A549 (cell line): ENCODE measurements at regions not wholly inside any gene's neighbourhood (a gene's known extent, or its start where the extent isn't known, plus 50 kb on each side); places are given as distances from the start of the nearest gene placed in this dataset.
A peak's percentile ranks its signal among the peaks of the same experiment; 100 is the strongest.

Experiments used
- ATAC-seq, 2 experiments: fragments of 200-7000 bp in 1 of 2; fragments of >200 bp in 1 of 2; cut with Nextera tagmentation in 1 of 2; cut with Tn5 transposase in 1 of 2; 3 replicates each; pipeline versions ENCODE4 v1.8.0 to v1.9.1; 2018 to 2020; ENCODE audit warnings: mild to moderate bottlenecking in 1 of 2, moderate library complexity in 1 of 2
- CTCF ChIA-PET: fragments of 300-600 bp; sonication (Branson Sonifier 250); formaldehyde crosslinking; extraction: SDS; loops from one replicate; lab custom pipeline; 2021; ENCODE audit warnings: antibody characterized with exemption, inconsistent platforms; lab: Yijun Ruan, JAX
- POLR2A ChIA-PET: fragments of 350-600 bp; formaldehyde crosslinking; extraction: SDS; loops from one replicate; lab custom pipeline; 2021; ENCODE audit warnings: antibody characterized with exemption, inconsistent platforms; lab: Yijun Ruan, JAX
- DNase-seq, 2 experiments: peaks; one replicate each; pipeline versions ENCODE4 v3.0.0 to v3.0.0-alpha.2; 2011 to 2016; ENCODE audit warnings: low read depth in 1 of 2, low spot score in 1 of 2
- FAIRE-seq: peaks from 2 replicates; lab custom pipeline; 2011; peaks lifted over from hg19 to GRCh38; lab: Jason Lieb, UNC
- H3K27ac ChIP-seq, 2 experiments: fragments of >200 bp; sonication (Bioruptor Twin); formaldehyde crosslinking; 3 replicates each; pipeline ENCODE4 v1.5.1; 2016 to 2017
- H3K4me1 ChIP-seq: fragments of >200 bp; sonication (Bioruptor Twin); formaldehyde crosslinking; 3 replicates; pipeline ENCODE4 v1.6.1; 2016
- H3K4me2 ChIP-seq: fragments of >200 bp; sonication (Bioruptor Twin); formaldehyde crosslinking; 3 replicates; pipeline ENCODE4 v1.6.1; 2016
- H3K4me3 ChIP-seq: fragments of >200 bp; sonication (Bioruptor Twin); formaldehyde crosslinking; 3 replicates; pipeline ENCODE4 v1.5.1; 2016
- H3K9me3 ChIP-seq: fragments of >200 bp; sonication (Bioruptor Twin); formaldehyde crosslinking; 3 replicates; pipeline ENCODE4 v1.6.1; 2016
- CBX2 ChIP-seq: fragments of 200-600 bp; sonication (generic); IDR thresholded peaks from 2 replicates; pipeline ENCODE4 v1.6.1; 2016; ENCODE audit warnings: low read depth, mild to moderate bottlenecking, borderline replicate concordance
- CBX8 ChIP-seq: fragments of 200-600 bp; sonication (generic); IDR thresholded peaks from 2 replicates; pipeline ENCODE4 v1.6.1; 2016
- CHD4 ChIP-seq: fragments of 200-600 bp; sonication (generic); IDR thresholded peaks from 2 replicates; pipeline ENCODE4 v1.6.1; 2016; ENCODE audit warnings: antibody characterized with exemption, mild to moderate bottlenecking, borderline replicate concordance
- FOSL2 ChIP-seq, 2 experiments: fragments of 450-650 bp in 1 of 2; fragments of >200 bp in 1 of 2; sonication (Bioruptor Twin) in 1 of 2; formaldehyde crosslinking; IDR thresholded peaks; 2 replicates each; pipeline versions ENCODE4 v1.5.0 to v1.6.1; 2016 to 2020; ENCODE audit warnings: mild to moderate bottlenecking in 1 of 2, moderate library complexity in 1 of 2
- HOXB13 ChIP-seq: fragments of 250-450 bp; sonication (Bioruptor Pico); IDR thresholded peaks from 2 replicates; pipeline ENCODE4 v1.5.0; 2020; ENCODE audit warnings: low read depth, mild to moderate bottlenecking, moderate library complexity
- JUN ChIP-seq, 2 experiments: fragments of >200 bp; sonication (Bioruptor Twin); formaldehyde crosslinking; IDR thresholded peaks; 2 replicates in 1 of 2; 3 replicates in 1 of 2; pipeline ENCODE4 v1.6.1; 2016 to 2017
- MAFK ChIP-seq: fragments of 450-650 bp; IDR thresholded peaks from 2 replicates; pipeline ENCODE4 v1.6.1; 2014; ENCODE audit not compliant: partially characterized antibody
- NPAS2 ChIP-seq: fragments of 250-450 bp; sonication (Bioruptor Pico); IDR thresholded peaks from 2 replicates; pipeline ENCODE4 v1.8.0; 2022; ENCODE audit warnings: mild to moderate bottlenecking, moderate library complexity, borderline replicate concordance
- PHF8 ChIP-seq: fragments of 200-600 bp; sonication (generic); IDR thresholded peaks from 2 replicates; pipeline ENCODE4 v1.6.1; 2016; ENCODE audit warnings: low read depth, mild to moderate bottlenecking, antibody characterized with exemption, moderate library complexity, borderline replicate concordance
- RNF2 ChIP-seq: fragments of 200-600 bp; sonication (generic); IDR thresholded peaks from 2 replicates; pipeline ENCODE4 v1.6.1; 2016; ENCODE audit warnings: low read depth, mild to moderate bottlenecking, antibody characterized with exemption, moderate library complexity, borderline replicate concordance
- SREBF2 ChIP-seq: fragments of 450-650 bp; IDR thresholded peaks from 2 replicates; pipeline ENCODE4 v1.6.1; 2014; ENCODE audit warnings: mild to moderate bottlenecking, moderate library complexity
- TFCP2L1 ChIP-seq: fragments of 250-450 bp; sonication (Bioruptor Pico); IDR thresholded peaks from 2 replicates; pipeline ENCODE4 v1.5.0; 2021; ENCODE audit warnings: mild to moderate bottlenecking
- ZC3H11A ChIP-seq: fragments of 450-650 bp; IDR thresholded peaks from 2 replicates; pipeline ENCODE4 v1.6.1; 2014; ENCODE audit warnings: antibody characterized with exemption, mild to moderate bottlenecking
- ZNF302 ChIP-seq: fragments of 250-450 bp; sonication (Bioruptor Pico); IDR thresholded peaks from 2 replicates; pipeline ENCODE4 v1.9.0; 2021; ENCODE audit warnings: inconsistent platforms, mild to moderate bottlenecking, moderate library complexity
- WGBS: methylation state at CpG from one replicate; pipeline ENCODE4 v1.1.6; 2017; ENCODE audit errors: missing lambda C conversion rate; 5-methylcytosine and 5-hydroxymethylcytosine counted together
- TF ChIP-seq, protein P1 (sequence below): IDR thresholded peaks from 2 replicates; pipeline ENCODE4 v1.6.1; 2012; ENCODE audit warnings: low read depth, borderline replicate concordance
- TF ChIP-seq, protein P2 (sequence below): IDR thresholded peaks from 2 replicates; pipeline ENCODE4 v1.6.1; 2012

DNA sequence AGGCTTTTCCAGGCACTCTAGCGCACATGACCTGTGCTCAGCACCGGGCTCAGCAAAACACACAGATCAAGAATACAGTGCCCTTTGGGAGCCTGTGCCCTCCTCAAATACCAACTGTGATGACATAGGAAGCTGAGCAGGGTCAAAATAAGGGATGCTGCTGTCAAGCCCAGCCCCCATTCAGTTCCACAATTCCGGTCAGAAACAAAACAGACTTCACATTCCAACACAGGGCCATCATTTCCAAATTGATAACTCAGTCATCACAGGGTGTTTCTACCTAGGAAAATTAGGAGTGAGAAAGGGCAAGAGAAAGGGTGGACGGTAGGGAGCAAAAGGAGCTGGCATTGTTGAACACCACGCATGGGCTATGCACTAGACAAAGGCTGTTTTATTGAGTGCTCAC, 158.4 kb upstream of the CCDC54 start (continued):
- TF ChIP-seq, protein P1, sequence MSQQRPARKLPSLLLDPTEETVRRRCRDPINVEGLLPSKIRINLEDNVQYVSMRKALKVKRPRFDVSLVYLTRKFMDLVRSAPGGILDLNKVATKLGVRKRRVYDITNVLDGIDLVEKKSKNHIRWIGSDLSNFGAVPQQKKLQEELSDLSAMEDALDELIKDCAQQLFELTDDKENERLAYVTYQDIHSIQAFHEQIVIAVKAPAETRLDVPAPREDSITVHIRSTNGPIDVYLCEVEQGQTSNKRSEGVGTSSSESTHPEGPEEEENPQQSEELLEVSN = no peak
- no peak for TF ChIP-seq CBX2
- no peak for TF ChIP-seq PHF8

DNA sequence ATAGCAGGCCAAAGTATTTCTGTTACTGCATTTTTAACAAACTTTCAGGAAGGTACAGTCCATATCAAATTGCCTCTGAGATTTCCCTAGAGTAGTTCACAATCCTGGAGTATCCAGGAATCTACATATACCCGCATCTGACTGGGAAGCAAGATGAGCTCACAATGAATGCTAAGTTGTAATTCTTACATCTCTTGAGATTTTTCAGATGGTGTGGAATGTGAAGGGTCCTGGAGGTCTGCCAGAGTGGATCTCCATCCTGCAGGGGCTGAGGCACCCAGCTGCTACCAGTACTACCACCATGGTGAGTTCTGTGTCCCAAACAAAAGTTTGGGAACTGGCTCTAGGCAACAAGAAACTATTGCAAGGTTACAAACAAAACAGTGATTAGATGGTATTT, 156.7 kb upstream of the CCDC54 start:
- ChIA-PET CTCF (interaction anchor here (0.7 to 5.7 kb wide), 6 partner anchors 10 to 51 kb away, joined by 3 to 40 read pairs (median 6); no protein-coding TSS in a partner anchor), POLR2A (no interaction called here)
- H3K27ac ChIP-seq = no peak overlapping the region
- DNase-seq = no peak
- TF ChIP-seq TFCP2L1 (CRISPR knock-in tag) = no peak
- TF ChIP-seq HOXB13 (CRISPR knock-in tag) = no peak
- no peak for TF ChIP-seq CBX2
- TF ChIP-seq CHD4 = no peak
- TF ChIP-seq JUN (IDR thresholded peaks at IDR 0.05) = no peak
- no peak for TF ChIP-seq ZC3H11A
- TF ChIP-seq NPAS2 = no peak
- TF ChIP-seq, protein P2, sequence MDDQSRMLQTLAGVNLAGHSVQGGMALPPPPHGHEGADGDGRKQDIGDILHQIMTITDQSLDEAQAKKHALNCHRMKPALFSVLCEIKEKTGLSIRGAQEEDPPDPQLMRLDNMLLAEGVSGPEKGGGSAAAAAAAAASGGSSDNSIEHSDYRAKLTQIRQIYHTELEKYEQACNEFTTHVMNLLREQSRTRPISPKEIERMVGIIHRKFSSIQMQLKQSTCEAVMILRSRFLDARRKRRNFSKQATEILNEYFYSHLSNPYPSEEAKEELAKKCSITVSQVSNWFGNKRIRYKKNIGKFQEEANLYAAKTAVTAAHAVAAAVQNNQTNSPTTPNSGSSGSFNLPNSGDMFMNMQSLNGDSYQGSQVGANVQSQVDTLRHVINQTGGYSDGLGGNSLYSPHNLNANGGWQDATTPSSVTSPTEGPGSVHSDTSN = no peak
- no peak for TF ChIP-seq SREBF2
- TF ChIP-seq, protein P1 = no peak
- TF ChIP-seq CBX8 = no peak
- no peak for TF ChIP-seq ZNF302 (CRISPR knock-in tag)
- 100% methylated on average over 1 of the region's 1 CpG for WGBS
- no peaks in the 10 kb centered on the region for H3K9me3 ChIP-seq
- no peak for ATAC-seq
- peaks cover 28% of the 10 kb centered on the region; the same call in 2 of the 3 replicates for H3K4me1 ChIP-seq
- no peak for FAIRE-seq
- no peak overlapping the region for H3K4me3 ChIP-seq
- no peak overlapping the region for H3K4me2 ChIP-seq

DNA sequence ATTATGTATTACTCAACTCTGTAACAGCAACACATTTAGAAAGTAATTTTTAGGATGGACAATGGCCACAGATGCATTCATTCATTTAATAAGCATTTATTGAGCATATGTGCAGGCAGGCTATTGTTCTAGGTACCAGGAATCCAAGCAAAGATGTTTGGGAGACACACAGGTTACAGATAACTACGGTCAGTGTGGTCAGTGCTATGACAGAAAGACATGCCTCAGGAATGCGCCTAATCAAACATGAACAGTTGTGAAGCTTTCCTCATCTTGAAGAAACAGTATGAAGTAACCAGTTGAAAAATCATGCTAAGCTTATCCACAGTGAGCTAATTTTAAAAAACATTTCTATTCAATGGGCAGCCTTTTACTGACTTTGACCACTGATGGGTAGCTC, 155.4 kb upstream of the CCDC54 start:
- ATAC-seq (no peak), FAIRE-seq (no peak), DNase-seq (no peak)
- H3K9me3 ChIP-seq = no peaks in the 10 kb centered on the region
- 79% methylated on average over 2 of the region's 2 CpGs for WGBS
- TF ChIP-seq RNF2 (no peak), NPAS2 (no peak)
- CTCF ChIA-PET = interaction anchor here (1.5 to 5.7 kb wide), 2 partner anchors 13 to 15 kb away, joined by 5 to 40 read pairs; no protein-coding TSS in a partner anchor
- H3K27ac ChIP-seq = no peak overlapping the region
- peaks cover 25% of the 10 kb centered on the region; the same call in 2 of the 3 replicates for H3K4me1 ChIP-seq
- H3K4me2 ChIP-seq = no peak overlapping the region
- no peak overlapping the region for H3K4me3 ChIP-seq
- POLR2A ChIA-PET = interaction anchor here (1.7 kb wide), 1 partner anchor 14 kb away, joined by 5 read pairs; no protein-coding TSS in a partner anchor

DNA sequence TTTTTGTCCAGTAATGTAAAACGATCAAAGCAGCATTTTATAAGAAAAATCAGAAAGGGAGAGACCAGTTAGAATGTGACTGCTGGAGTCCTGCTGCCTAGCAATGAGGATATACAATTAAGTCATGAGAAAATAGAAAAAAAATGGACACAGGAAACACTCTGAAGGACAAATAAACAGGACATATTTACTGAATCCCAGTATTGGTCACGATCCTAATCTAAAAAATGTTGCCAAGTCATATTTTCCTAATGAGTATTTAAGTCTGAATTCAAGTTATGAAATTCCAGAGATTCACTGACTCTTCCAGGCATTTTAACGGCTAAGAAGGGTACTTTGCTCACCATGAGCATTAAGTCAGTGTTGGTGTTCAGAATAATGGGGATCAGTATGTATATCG, 154.3 kb upstream of the CCDC54 start:
- Histone ChIP-seq H3K9me3 (no peaks in the 10 kb centered on the region), H3K27ac (no peak overlapping the region), H3K4me3 (no peak overlapping the region), H3K4me1 (peaks cover 15% of the 10 kb centered on the region; the same call in 2 of the 3 replicates), H3K4me2 (no peak overlapping the region)
- no peak for DNase-seq
- FAIRE-seq = no peak
- TF ChIP-seq MAFK = no peak
- TF ChIP-seq FOSL2 (IDR thresholded peaks at IDR 0.05) = no peak
- peak; percentile 27; the same call in 1 of the 2 replicates for TF ChIP-seq FOSL2 (CRISPR knock-in tag; IDR thresholded peaks at IDR 0.05)
- 19% methylated on average over 4 of the region's 4 CpGs for WGBS
- ChIA-PET CTCF (interaction anchor here (1.5 to 5.7 kb wide), 2 partner anchors 12 to 16 kb away, joined by 5 to 40 read pairs; no protein-coding TSS in a partner anchor), POLR2A (interaction anchor here (1.7 kb wide), 1 partner anchor 15 kb away, joined by 5 read pairs; no protein-coding TSS in a partner anchor)
- ATAC-seq = no peak
